Activated naive CD4-positive, alpha-beta T cell treated with anti-CD3 and anti-CD28 coated beads, Interleukin-2, amount 10 ng/mL, durations not matched to agents 7 days and 5 days (primary cell): ENCODE measurements at regions not wholly inside any gene's neighbourhood (a gene's known extent, or its start where the extent isn't known, plus 50 kb on each side); places are given as distances from the start of the nearest gene placed in this dataset.

Source experiments
- CTCF ChIA-PET: fragments of 350-600 bp; sonication (Branson Sonifier 250); formaldehyde crosslinking; loops from one replicate; lab custom pipeline; 2021; ENCODE audit warnings: antibody characterized with exemption; lab: Charles Lee
- DNase-seq: peaks from one replicate; pipeline ENCODE4 v3.0.0-alpha.2; 2020
- H3K27ac Mint-ChIP-seq: one replicate; pipeline ENCODE4 v1.8.0; 2021; ENCODE audit warnings: mild to moderate bottlenecking, moderate library complexity, mixed read lengths
- H3K27me3 Mint-ChIP-seq: one replicate; pipeline ENCODE4 v1.8.0; 2021; ENCODE audit warnings: mild to moderate bottlenecking, mixed read lengths
- H3K36me3 Mint-ChIP-seq: one replicate; pipeline ENCODE4 v1.8.0; 2021; ENCODE audit warnings: mixed read lengths
- H3K4me1 Mint-ChIP-seq: one replicate; pipeline ENCODE4 v1.8.0; 2021; ENCODE audit warnings: mixed read lengths
- H3K4me3 Mint-ChIP-seq: one replicate; pipeline ENCODE4 v1.8.0; 2021; ENCODE audit warnings: mild to moderate bottlenecking, moderate library complexity, mixed read lengths
- H3K9me3 Mint-ChIP-seq: one replicate; pipeline ENCODE4 v1.8.0; 2021; ENCODE audit warnings: mixed read lengths

DNA sequence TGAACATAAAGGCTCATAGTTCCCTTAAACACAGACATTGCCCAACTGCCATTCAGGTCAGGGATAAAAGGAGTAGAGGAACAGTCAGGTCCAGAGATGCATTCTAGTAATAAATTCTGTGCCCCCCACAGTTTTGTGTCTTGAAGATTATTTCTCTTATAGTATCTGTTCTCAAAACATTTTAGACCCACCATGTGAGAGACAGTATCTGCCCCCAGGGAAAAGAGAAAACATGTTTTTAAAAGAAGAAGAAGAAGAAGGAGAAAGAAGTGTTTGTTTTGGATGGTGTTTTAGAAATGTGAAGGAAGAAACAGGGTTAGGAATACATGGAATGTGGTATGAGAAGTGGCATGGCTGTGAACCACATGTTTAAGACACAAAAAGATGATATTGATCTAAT, 629.6 kb upstream of the EPHA7 start:
- no peak for DNase-seq
- Mint-ChIP-seq H3K9me3 (no peaks in the 10 kb centered on the region), H3K4me1 (no peaks in the 10 kb centered on the region), H3K4me3 (no peak overlapping the region), H3K27ac (no peak overlapping the region), H3K27me3 (no peaks in the 10 kb centered on the region), H3K36me3 (no peaks in the 10 kb centered on the region)
- CTCF ChIA-PET, result no interaction called here

DNA sequence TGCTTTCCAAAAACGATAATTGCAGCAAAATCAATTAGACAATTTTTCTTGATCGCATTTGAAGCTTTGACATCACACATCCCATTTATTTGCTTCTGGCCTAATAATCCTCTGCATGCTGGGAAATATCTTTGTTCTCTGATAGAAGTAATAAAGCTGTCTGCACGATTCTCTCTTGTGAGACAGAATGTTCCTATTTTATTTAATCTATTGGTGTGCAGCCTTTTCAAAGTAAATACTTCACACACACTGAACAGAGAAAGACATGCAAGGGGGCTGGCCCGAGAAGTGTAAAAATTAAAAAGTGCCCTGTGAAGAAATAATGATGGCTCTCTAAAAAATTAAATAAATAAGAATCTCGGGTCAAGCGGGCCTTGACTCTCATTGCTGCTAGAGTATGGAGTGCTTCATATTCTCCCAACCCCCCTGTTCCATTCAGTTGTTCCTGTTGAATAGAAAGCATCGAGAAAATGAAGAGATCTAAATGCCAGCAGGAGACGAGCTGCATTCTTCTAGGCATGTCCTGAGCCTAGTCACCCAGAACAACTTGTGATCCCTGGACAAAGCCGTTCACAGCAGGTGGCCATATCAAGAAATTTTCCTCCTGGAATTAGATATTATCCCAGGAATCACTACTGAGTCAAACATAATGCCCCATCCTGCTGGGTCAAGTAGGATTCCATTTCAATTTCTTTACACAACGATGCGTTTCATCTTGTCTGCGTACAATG, 625.9 kb upstream of the EPHA7 start:
- no peak for DNase-seq
- peaks cover 5% of the 10 kb centered on the region for H3K9me3 Mint-ChIP-seq
- no peak overlapping the region for H3K4me3 Mint-ChIP-seq
- H3K27ac Mint-ChIP-seq, result no peak overlapping the region
- CTCF ChIA-PET, result no interaction called here
- no peaks in the 10 kb centered on the region for H3K27me3 Mint-ChIP-seq
- H3K36me3 Mint-ChIP-seq, result no peaks in the 10 kb centered on the region
- H3K4me1 Mint-ChIP-seq, result no peaks in the 10 kb centered on the region

DNA sequence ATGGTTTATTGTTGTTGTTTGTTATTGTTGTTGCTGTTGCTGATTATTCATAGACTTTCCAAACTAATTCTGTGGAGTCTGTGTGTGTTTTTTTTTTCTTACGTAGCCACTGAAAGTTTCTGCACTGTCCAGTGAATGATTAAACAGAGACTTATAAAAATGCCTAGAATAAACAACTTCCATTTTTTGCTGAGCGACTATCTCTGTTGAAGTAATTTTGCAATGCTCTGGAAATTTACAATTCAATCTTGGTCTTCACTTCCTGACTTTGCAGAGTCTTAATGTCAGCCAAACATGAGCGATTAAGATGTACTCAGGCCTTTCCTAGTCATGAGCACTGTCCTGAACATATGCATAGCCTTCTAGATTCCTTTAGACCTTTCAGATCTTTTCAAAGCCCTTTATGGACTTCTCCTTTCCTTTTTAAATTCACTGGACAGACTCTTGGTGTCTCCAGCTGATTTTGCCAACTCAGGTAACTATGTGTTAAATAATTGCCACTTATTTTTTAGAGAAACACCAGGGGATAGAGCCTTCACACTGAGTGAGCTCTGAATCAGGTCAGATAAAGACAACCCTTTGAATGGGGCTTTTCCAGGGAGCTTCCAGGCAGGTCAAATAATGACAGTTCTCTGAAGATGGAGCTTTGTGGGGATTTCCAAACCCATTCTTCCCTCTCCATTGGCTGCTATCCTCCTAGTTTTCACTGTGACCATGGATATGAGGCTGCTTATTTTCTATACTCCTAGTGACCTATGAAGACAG, 622.8 kb upstream of the EPHA7 start:
- no peaks in the 10 kb centered on the region for H3K36me3 Mint-ChIP-seq
- CTCF ChIA-PET, result no interaction called here

DNA sequence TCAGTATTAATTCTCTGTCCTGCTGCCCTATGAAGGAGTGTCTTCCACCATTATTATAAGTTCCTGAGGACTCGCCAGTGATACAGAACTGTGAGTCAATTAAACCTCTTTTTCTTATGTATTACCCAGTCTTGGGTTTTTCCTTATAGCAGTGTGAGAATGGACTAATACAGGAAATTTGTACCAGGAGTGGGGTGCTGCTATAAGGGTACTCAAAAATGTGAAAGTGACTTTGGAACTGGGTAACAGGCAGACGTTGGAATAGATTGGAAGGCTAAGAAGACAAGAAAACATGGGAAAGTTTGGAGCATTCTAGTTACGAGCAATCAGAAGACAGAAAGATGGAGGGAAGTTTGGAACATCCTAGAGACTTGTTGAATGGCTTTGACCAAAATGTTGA, 616.7 kb upstream of the EPHA7 start:
- H3K4me3 Mint-ChIP-seq, result no peak overlapping the region
- H3K9me3 Mint-ChIP-seq, result peaks cover 19% of the 10 kb centered on the region
- DNase-seq, result no peak
- CTCF ChIA-PET, result no interaction called here
- H3K27me3 Mint-ChIP-seq, result no peaks in the 10 kb centered on the region
- no peaks in the 10 kb centered on the region for H3K36me3 Mint-ChIP-seq
- H3K27ac Mint-ChIP-seq, result no peak overlapping the region
- no peaks in the 10 kb centered on the region for H3K4me1 Mint-ChIP-seq

More for the DNA sequence above, 622.8 kb upstream of the EPHA7 start:
- no peaks in the 10 kb centered on the region for H3K4me1 Mint-ChIP-seq
- no peak for DNase-seq
- H3K4me3 Mint-ChIP-seq, result no peak overlapping the region
- H3K9me3 Mint-ChIP-seq, result peaks cover 14% of the 10 kb centered on the region
- no peaks in the 10 kb centered on the region for H3K27me3 Mint-ChIP-seq
- H3K27ac Mint-ChIP-seq, result no peak overlapping the region

DNA sequence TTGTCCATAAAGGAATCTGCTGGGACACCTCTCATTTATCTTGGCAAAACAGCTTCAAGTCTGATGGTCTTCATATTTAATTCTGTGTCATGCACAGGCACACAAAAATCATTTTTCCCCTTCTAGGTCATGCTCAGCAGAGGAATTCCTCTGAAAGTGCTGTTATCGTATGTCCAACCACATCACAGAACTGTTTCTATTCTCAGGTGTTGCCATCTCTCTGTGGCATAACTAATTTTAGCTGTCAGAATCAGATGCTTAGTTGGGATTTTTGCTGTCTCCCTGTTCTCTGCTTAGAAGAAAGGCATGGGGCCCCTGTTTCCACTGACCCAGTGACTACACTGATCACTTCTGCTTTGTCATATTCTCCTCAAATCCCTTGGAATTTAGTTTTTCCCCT, 608.0 kb upstream of the EPHA7 start:
- no peaks in the 10 kb centered on the region for H3K36me3 Mint-ChIP-seq
- H3K4me3 Mint-ChIP-seq, result no peak overlapping the region
- H3K27ac Mint-ChIP-seq, result no peak overlapping the region
- CTCF ChIA-PET, result no interaction called here
- H3K4me1 Mint-ChIP-seq, result no peaks in the 10 kb centered on the region
- DNase-seq, result no peak
- no peaks in the 10 kb centered on the region for H3K27me3 Mint-ChIP-seq
- H3K9me3 Mint-ChIP-seq, result peaks cover 18% of the 10 kb centered on the region

DNA sequence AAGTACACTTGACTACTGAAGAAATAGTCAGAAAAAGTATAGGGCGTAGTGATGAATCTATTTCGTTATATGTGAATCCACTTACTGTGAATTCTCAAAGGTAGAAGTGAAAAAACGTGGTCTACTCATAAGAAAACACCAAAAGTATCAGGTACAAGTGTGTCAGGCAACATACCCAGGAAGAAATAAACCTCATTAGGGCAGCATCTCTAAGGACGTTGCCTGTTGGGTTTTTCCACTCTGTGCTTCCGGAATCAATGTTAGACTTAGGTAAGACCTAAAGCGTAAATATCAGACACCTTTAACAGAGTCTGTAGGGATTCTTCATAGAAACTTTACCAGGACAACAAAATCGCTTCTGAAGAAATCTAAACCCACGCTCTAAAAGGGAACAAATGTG, 607.2 kb upstream of the EPHA7 start:
- Mint-ChIP-seq H3K27me3 (no peaks in the 10 kb centered on the region), H3K27ac (peak overlapping the region; percentile 11)
- CTCF ChIA-PET, result no interaction called here

DNA sequence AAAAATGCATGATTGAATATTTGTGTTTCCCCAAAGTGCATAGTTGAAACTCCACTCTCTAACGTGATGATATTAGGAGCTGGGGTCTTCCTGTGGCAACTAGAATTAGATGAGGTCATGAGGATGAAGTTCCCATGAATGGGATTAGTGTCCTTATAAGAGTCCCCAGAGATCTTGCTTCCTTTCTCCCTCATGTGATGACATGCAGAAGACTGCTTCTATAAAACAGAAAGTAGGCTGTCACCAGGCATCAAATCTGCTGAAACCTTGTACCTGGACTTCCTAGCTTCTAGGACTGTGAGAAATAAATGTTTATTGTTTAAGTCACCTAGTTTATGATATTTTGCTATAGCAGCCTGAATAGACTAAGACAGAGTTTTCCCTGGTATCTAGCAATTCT, 586.5 kb upstream of the EPHA7 start:
- H3K27me3 Mint-ChIP-seq, result no peaks in the 10 kb centered on the region
- H3K4me3 Mint-ChIP-seq, result no peak overlapping the region
- CTCF ChIA-PET, result no interaction called here
- peaks cover 2% of the 10 kb centered on the region for H3K9me3 Mint-ChIP-seq
- H3K27ac Mint-ChIP-seq, result no peak overlapping the region
- H3K4me1 Mint-ChIP-seq, result no peaks in the 10 kb centered on the region
- DNase-seq, result no peak
- no peaks in the 10 kb centered on the region for H3K36me3 Mint-ChIP-seq

More for the DNA sequence above, 607.2 kb upstream of the EPHA7 start:
- DNase-seq, result no peak
- Mint-ChIP-seq H3K4me1 (no peaks in the 10 kb centered on the region), H3K4me3 (no peak overlapping the region), H3K36me3 (no peaks in the 10 kb centered on the region), H3K9me3 (peaks cover 21% of the 10 kb centered on the region)

DNA sequence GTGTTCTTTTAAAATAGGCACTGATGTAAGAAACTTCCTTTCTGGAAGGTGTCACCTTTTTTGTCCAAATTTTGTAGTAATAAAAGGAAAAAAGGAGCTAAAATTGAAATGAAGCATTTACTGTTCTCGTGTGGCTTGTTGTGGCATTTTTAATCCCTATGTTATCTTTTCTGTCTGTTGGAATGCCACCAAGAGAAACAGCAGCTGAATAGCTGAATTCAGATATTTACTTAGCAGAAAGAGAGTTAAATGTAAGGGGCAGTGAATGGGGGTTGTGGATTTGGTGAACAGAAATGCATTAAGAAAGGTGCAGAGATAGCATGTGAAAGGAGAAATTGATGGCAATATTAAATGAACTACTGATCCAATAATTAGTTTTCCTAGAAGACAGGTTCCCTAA, 573.6 kb upstream of the EPHA7 start:
- Mint-ChIP-seq H3K36me3 (no peaks in the 10 kb centered on the region), H3K27me3 (no peaks in the 10 kb centered on the region)

DNA sequence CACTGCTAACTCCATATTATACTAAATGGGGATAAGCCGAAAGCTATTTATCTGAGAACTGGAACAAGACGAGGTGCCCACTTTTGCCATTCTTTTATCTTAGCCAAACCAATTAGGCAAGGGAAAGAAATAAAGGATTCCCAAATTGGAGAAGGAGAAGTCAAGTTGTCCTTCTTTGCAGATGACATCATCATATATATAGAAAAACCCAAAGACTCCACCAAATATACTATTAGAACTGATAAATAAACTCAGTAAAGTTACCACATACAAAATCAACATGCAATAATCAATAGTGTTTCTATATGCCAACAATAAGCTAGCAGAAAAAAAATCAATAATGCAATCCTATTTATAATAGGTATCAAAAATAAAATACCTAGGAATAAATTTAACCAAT, 570.3 kb upstream of the EPHA7 start:
- H3K27ac Mint-ChIP-seq, result no peak overlapping the region
- H3K4me1 Mint-ChIP-seq, result no peaks in the 10 kb centered on the region
- CTCF ChIA-PET, result no interaction called here
- no peaks in the 10 kb centered on the region for H3K27me3 Mint-ChIP-seq
- no peak overlapping the region for H3K4me3 Mint-ChIP-seq
- no peaks in the 10 kb centered on the region for H3K9me3 Mint-ChIP-seq
- H3K36me3 Mint-ChIP-seq, result no peaks in the 10 kb centered on the region
- DNase-seq, result no peak

More for the DNA sequence above, 573.6 kb upstream of the EPHA7 start:
- Mint-ChIP-seq H3K9me3 (no peaks in the 10 kb centered on the region), H3K27ac (no peak overlapping the region), H3K4me1 (no peaks in the 10 kb centered on the region), H3K4me3 (no peak overlapping the region)
- no peak for DNase-seq
- CTCF ChIA-PET, result no interaction called here

DNA sequence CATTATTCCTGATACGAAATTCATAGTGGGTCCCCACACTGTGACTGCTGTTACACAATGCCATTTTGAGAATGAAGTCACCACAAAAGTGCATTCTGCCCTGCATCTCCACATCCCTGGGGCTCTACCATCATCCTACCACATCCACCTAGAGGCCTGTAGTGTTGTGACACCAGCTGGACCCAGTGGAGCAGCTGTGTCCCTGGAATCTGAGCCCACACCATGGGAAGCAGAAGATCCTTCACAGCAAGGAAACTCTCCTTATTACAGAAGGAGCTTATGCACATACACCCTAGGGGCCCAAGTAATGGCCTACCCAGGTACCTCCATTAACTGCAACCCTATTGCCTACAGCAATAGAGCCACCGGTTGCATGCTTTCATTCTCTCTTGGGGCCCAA, 566.6 kb upstream of the EPHA7 start:
- H3K4me3 Mint-ChIP-seq, result no peak overlapping the region
- no peaks in the 10 kb centered on the region for H3K4me1 Mint-ChIP-seq
- no peaks in the 10 kb centered on the region for H3K9me3 Mint-ChIP-seq
- CTCF ChIA-PET, result no interaction called here
- no peaks in the 10 kb centered on the region for H3K36me3 Mint-ChIP-seq
- no peaks in the 10 kb centered on the region for H3K27me3 Mint-ChIP-seq
- H3K27ac Mint-ChIP-seq, result no peak overlapping the region
- no peak for DNase-seq

DNA sequence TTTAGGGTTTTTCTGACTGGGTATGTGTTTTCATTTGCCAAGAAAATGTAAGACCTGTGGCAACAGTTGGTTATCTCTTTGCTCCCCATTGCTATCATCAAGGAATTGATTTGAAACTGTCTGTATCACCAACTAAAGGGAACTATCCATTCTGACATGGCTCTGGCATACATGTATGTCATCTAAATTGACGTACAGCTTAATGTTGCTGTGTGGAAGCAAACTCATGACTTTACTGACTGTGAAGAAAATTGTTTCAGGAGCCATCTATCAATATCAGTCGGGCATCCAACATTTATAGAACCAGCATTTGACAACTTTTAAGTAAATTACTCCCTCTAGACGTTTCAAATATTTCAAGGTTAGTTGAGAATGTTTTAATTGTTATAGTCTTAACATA, 555.8 kb upstream of the EPHA7 start:
- Mint-ChIP-seq H3K4me3 (no peak overlapping the region), H3K4me1 (no peaks in the 10 kb centered on the region), H3K36me3 (no peaks in the 10 kb centered on the region), H3K27me3 (no peaks in the 10 kb centered on the region), H3K9me3 (peaks cover 3% of the 10 kb centered on the region), H3K27ac (no peak overlapping the region)
- CTCF ChIA-PET, result no interaction called here
- no peak for DNase-seq

DNA sequence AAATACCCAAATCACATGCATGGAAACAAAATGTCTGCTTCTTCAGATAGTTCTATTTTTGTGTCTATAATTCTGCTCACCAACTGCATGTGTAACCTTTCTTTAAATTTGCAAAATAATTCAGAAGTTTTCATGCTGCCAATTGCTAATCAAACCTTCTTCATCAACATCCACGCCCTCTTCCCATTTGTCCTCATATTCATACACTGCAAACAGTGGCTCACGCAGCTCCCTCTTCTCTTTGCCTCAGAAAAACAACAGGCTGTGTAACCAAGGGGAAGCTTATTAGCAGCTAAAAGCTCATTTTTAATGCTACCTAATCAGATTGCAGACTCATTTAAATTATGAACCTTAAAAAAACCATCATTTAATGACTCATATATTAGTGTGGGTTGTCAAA, 555.0 kb upstream of the EPHA7 start:
- no peaks in the 10 kb centered on the region for H3K36me3 Mint-ChIP-seq
- peaks cover 3% of the 10 kb centered on the region for H3K9me3 Mint-ChIP-seq
- H3K27ac Mint-ChIP-seq, result no peak overlapping the region
- no peak overlapping the region for H3K4me3 Mint-ChIP-seq
- no peaks in the 10 kb centered on the region for H3K27me3 Mint-ChIP-seq
- DNase-seq, result no peak
- no peaks in the 10 kb centered on the region for H3K4me1 Mint-ChIP-seq
- CTCF ChIA-PET, result no interaction called here

DNA sequence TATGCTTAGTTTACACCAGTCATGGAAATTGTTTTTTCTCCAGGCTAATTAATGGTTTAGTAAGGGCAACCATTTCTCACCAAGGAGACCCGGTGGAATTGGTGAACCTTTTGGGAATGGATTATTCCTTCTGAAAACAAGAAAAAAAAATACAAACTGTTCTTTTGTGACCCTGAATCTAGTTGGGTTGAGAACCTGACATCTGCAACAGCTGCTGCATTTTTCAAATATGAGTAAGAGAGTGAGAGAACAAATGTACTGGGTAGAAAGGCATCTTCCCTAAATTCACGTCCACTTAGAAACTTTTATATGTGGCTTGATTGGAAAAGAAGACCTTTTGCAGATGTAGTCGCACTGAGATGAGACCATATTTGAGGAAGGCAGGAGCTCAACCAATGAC, 553.4 kb upstream of the EPHA7 start:
- no peak overlapping the region for H3K27ac Mint-ChIP-seq
- CTCF ChIA-PET, result no interaction called here
- H3K9me3 Mint-ChIP-seq, result peaks cover 3% of the 10 kb centered on the region
- no peak for DNase-seq
- H3K4me1 Mint-ChIP-seq, result no peaks in the 10 kb centered on the region
- H3K36me3 Mint-ChIP-seq, result no peaks in the 10 kb centered on the region
- no peaks in the 10 kb centered on the region for H3K27me3 Mint-ChIP-seq
- no peak overlapping the region for H3K4me3 Mint-ChIP-seq

DNA sequence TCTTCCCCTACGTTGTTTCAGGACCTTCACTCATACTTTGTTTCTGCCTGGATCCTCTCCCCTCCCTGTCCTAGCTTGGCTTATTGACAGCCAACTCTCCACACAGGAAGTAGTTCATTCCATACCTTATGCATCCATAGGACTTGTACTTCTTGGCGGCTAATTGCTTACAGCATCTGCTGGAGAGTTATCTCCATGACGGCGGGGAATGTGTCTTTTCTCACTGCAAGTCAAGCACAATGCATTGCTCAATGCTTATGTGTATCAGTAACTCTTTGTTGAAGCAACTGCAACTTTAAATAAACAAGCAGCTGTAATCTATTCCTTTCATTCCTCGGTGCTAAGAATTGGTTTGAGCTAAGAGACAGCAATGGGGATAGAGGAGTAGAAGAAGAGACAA, 551.3 kb upstream of the EPHA7 start:
- CTCF ChIA-PET, result interaction anchor here (0.6 kb wide), 1 partner anchor 20 kb away, joined by 3 read pairs; no protein-coding TSS in a partner anchor
- Mint-ChIP-seq H3K4me3 (no peak overlapping the region), H3K36me3 (no peaks in the 10 kb centered on the region), H3K4me1 (no peaks in the 10 kb centered on the region), H3K27me3 (no peaks in the 10 kb centered on the region), H3K27ac (no peak overlapping the region), H3K9me3 (peaks cover 3% of the 10 kb centered on the region)
- no peak for DNase-seq

DNA sequence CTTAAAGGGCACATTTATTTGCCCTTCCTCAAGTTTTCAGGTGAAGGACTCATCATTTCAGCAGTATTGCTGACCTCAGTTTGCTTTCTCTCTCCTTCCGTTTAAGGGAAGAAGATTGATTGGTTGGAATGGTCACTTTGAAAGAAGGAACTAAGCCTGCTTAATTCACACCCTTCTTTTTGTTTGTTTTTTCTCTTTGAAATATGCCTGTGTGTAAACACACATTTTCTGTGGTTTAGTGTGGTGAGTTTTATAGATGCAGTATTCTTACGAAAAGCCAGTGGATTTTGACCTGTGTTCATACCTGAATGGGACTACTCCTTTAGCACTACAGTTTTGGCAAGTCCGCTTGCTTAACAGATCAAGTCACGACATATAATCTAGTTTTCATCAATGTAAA, 548.8 kb upstream of the EPHA7 start:
- Mint-ChIP-seq H3K4me3 (no peak overlapping the region), H3K4me1 (no peaks in the 10 kb centered on the region), H3K27ac (no peak overlapping the region), H3K9me3 (peaks cover 3% of the 10 kb centered on the region), H3K27me3 (no peaks in the 10 kb centered on the region), H3K36me3 (no peaks in the 10 kb centered on the region)
- CTCF ChIA-PET, result no interaction called here
- DNase-seq, result no peak
